CD14-positive monocyte (primary cell): ENCODE measurements at regions not wholly inside any gene's neighbourhood (a gene's known extent, or its start where the extent isn't known, plus 50 kb on each side); places are given as distances from the start of the nearest gene placed in this dataset.
A peak's percentile ranks its signal among the peaks of the same experiment; 100 is the strongest.

ENCODE experiments used
- DNase-seq, 3 donors: peaks; one replicate each; pipeline ENCODE4 v3.0.0-alpha.2; 2011 to 2022
- H2AFZ ChIP-seq: 2 replicates; pipeline ENCODE4 v1.6.0; 2012; ENCODE audit warnings: mild to moderate bottlenecking, low read depth, low read length, inconsistent platforms; ENCODE audit not compliant: insufficient read depth, poor library complexity, severe bottlenecking
- H3K27ac ChIP-seq, 2 donors: 1 replicate in 1 of 2; 2 replicates in 1 of 2; pipeline ENCODE4 v1.5.1; 2012 to 2013; ENCODE audit warnings: low read length in 2 of 2, control low read depth in 1 of 2, inconsistent platforms in 1 of 2, low read depth in 1 of 2, mild to moderate bottlenecking in 1 of 2
- H3K27me3 ChIP-seq, 2 donors: one replicate each; pipeline versions ENCODE4 v1.6.0 to v1.6.1; 2011 to 2013; ENCODE audit warnings: low read length in 2 of 2; ENCODE audit not compliant: control insufficient read depth in 2 of 2, insufficient read depth in 2 of 2
- H3K36me3 ChIP-seq, 2 donors: replicated peaks in 1 of 2; 1 replicate in 1 of 2; 2 replicates in 1 of 2; pipeline versions ENCODE4 v1.5.1 to v1.6.1; 2012 to 2013; ENCODE audit warnings: low read length in 2 of 2, control low read depth in 1 of 2, inconsistent platforms in 1 of 2, mild to moderate bottlenecking in 1 of 2; ENCODE audit not compliant: insufficient read depth in 2 of 2, control insufficient read depth in 1 of 2
- H3K4me1 ChIP-seq, 2 donors: 1 replicate in 1 of 2; 2 replicates in 1 of 2; pipeline versions ENCODE4 v1.5.1 to v1.6.1; 2012 to 2013; ENCODE audit warnings: low read length in 2 of 2, control low read depth in 1 of 2, inconsistent platforms in 1 of 2, mild to moderate bottlenecking in 1 of 2, moderate library complexity in 1 of 2; ENCODE audit not compliant: insufficient read depth in 2 of 2, control insufficient read depth in 1 of 2
- H3K4me2 ChIP-seq: replicated peaks from 2 replicates; pipeline ENCODE3; 2012; ENCODE audit warnings: low read length, moderate library complexity, mild to moderate bottlenecking; ENCODE audit not compliant: poor library complexity, severe bottlenecking; ENCODE audit errors: extremely low read depth
- H3K4me3 ChIP-seq, 3 experiments: fragments of 200-600 bp in 1 of 3; sonication (generic) in 1 of 3; replicated peaks in 1 of 3; 1 replicate in 2 of 3; 2 replicates in 1 of 3; pipeline ENCODE4 v1.5.1; 2011 to 2013; ENCODE audit warnings: low read length in 3 of 3, mild to moderate bottlenecking in 3 of 3, control low read depth in 2 of 3, low read depth in 2 of 3, inconsistent platforms in 1 of 3, moderate library complexity in 1 of 3
- H3K79me2 ChIP-seq: 2 replicates; pipeline ENCODE4 v1.6.0; 2012; ENCODE audit warnings: mild to moderate bottlenecking, control low read depth, inconsistent platforms, low read length, moderate library complexity; ENCODE audit not compliant: insufficient read depth
- H3K9ac ChIP-seq: 2 replicates; pipeline ENCODE4 v1.6.0; 2017; ENCODE audit warnings: low read length, mild to moderate bottlenecking; ENCODE audit not compliant: insufficient read depth, poor library complexity, severe bottlenecking
- H3K9me3 ChIP-seq, 2 donors: replicated peaks in 1 of 2; 1 replicate in 1 of 2; 2 replicates in 1 of 2; pipeline versions ENCODE4 v1.5.1 to v1.6.1; 2012 to 2013; ENCODE audit warnings: low read length in 2 of 2, control low read depth in 1 of 2; ENCODE audit not compliant: control insufficient read depth in 1 of 2, insufficient read depth in 1 of 2
- H4K20me1 ChIP-seq: 2 replicates; pipeline ENCODE4 v1.6.0; 2012; ENCODE audit warnings: mild to moderate bottlenecking, low read length, control low read depth, moderate library complexity; ENCODE audit not compliant: insufficient read depth
- H3K27ac Mint-ChIP-seq, 7 donors: one replicate each; pipeline ENCODE4 v1.8.0; 2020; ENCODE audit warnings: mild to moderate bottlenecking in 7 of 7, mixed read lengths in 7 of 7, moderate library complexity in 6 of 7, inconsistent platforms in 2 of 7
- H3K27me3 Mint-ChIP-seq, 3 donors: one replicate each; pipeline ENCODE4 v1.8.0; 2021 to 2022; ENCODE audit warnings: low read depth in 3 of 3, mild to moderate bottlenecking in 3 of 3, mixed read lengths in 3 of 3, moderate library complexity in 3 of 3, inconsistent platforms in 1 of 3
- H3K36me3 Mint-ChIP-seq, 2 donors: one replicate each; pipeline ENCODE4 v1.8.0; 2020; ENCODE audit warnings: mixed read lengths in 2 of 2, inconsistent platforms in 1 of 2, mild to moderate bottlenecking in 1 of 2
- H3K4me1 Mint-ChIP-seq: one replicate; pipeline ENCODE4 v1.8.0; 2020; ENCODE audit warnings: mild to moderate bottlenecking, mixed read lengths
- H3K4me3 Mint-ChIP-seq, 2 donors: one replicate each; pipeline ENCODE4 v1.8.0; 2020; ENCODE audit warnings: mild to moderate bottlenecking in 2 of 2, mixed read lengths in 2 of 2, moderate library complexity in 1 of 2
- H3K9me3 Mint-ChIP-seq, 7 donors: one replicate each; pipeline ENCODE4 v1.8.0; 2020 to 2022; ENCODE audit warnings: mixed read lengths in 7 of 7, mild to moderate bottlenecking in 6 of 7, moderate library complexity in 6 of 7, inconsistent platforms in 2 of 7
- WGBS: methylation state at CpG from one replicate; pipeline ENCODE4 v1.1.5; 2013; ENCODE audit warnings: missing lambda C conversion rate; ENCODE audit not compliant: insufficient coverage; 5-methylcytosine and 5-hydroxymethylcytosine counted together
- intact Hi-C, 2 donors: fragments of 100-400 bp; cut with micrococcal nuclease; formaldehyde crosslinking; loops; one replicate each; pipeline versions ENCODE4 v1.15.0 to v1.15.1; 2023
- TF ChIP-seq, protein P1 (sequence below): fragments of 200-600 bp; IDR thresholded peaks from one replicate; pipeline ENCODE4 v1.8.0; 2022; ENCODE audit warnings: antibody characterized with exemption, mild to moderate bottlenecking

DNA sequence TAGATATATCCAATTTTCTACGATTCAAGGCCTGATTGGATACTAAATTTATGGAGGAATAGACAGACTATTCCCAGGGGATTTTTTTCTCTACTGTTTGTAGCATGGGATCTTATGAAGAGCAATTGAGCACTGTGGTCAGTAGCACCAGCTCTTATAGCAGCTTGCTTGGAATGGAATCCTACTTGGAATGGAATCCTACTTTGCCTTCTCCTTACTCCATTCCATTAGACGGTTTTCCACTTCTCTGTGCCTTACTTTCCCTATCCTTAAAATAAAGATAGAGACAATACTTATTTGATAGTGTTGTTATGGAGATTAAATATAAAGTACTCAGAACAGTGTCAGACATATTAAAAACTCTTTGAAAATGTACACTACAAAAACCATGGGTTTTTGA lies 133.5 kb downstream of the BTC start:
- no peak overlapping the region for H3K4me3 Mint-ChIP-seq
- Histone ChIP-seq H3K79me2 (no peaks in the 10 kb centered on the region), H3K4me3 (no peak overlapping the region), H3K36me3 (no peaks in the 10 kb centered on the region), H3K9me3 (no peaks in the 10 kb centered on the region), H3K9ac (no peak overlapping the region), H3K4me2 (no peak overlapping the region), H3K4me1 (peaks cover 7 to 24% of the 10 kb centered on the region in 2 donors), H3K27me3 (no peaks in the 10 kb centered on the region), H4K20me1 (no peaks in the 10 kb centered on the region), H3K27ac (no peak overlapping the region), H2AFZ (no peak overlapping the region)
- no peak for DNase-seq
- no CpG with 5 or more reads among the region's 2 CpGs for WGBS
- peaks cover 25% of the 10 kb centered on the region for H3K4me1 Mint-ChIP-seq
- H3K36me3 Mint-ChIP-seq = no peaks in the 10 kb centered on the region
- H3K27me3 Mint-ChIP-seq = peaks cover 0 to 3% (median 0%) of the 10 kb centered on the region in 3 donors
- intact Hi-C loops = loop anchor here (5.0 to 10.0 kb wide), 3 partner anchors 34 to 929 kb away; no protein-coding TSS in a partner anchor
- H3K9me3 Mint-ChIP-seq = no peaks in the 10 kb centered on the region
- no peak overlapping the region for H3K27ac Mint-ChIP-seq
- TF ChIP-seq, protein P1, sequence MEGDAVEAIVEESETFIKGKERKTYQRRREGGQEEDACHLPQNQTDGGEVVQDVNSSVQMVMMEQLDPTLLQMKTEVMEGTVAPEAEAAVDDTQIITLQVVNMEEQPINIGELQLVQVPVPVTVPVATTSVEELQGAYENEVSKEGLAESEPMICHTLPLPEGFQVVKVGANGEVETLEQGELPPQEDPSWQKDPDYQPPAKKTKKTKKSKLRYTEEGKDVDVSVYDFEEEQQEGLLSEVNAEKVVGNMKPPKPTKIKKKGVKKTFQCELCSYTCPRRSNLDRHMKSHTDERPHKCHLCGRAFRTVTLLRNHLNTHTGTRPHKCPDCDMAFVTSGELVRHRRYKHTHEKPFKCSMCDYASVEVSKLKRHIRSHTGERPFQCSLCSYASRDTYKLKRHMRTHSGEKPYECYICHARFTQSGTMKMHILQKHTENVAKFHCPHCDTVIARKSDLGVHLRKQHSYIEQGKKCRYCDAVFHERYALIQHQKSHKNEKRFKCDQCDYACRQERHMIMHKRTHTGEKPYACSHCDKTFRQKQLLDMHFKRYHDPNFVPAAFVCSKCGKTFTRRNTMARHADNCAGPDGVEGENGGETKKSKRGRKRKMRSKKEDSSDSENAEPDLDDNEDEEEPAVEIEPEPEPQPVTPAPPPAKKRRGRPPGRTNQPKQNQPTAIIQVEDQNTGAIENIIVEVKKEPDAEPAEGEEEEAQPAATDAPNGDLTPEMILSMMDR = no peak

DNA sequence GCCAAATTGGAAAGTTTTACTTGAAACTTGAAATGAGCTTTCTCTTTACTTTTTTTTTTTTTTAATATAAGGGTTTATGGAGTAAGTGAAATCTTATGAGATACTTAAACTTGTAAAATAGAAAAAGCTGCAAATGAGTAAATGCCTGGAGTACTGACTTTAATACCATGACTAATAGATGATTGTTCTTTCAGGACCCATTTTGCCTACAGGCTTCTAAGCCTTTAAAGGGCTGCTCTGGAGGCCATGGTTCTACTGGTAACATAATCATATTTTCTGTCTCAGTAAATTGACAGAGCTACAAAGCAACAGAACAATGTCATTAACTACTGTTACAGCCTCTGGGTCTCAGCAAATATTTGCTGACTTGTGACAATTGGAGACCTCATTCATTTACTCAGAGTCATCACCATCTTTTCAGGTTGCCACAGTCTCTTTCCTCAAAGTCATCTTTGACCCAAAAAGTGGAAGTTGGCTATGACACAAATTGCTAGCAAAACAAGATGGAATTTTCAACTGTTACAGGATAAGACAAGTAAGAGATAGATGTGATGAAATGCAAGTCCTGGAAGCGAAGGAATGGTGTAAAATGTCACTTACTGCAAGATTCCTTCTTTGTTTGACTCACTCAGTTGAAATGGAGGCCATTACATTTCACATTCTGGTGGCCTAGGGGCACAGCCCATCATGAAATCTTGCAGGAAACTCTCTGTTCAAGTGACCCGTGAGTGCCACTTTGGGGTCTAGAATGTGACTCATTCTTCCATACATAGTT lies 132.7 kb downstream of the BTC start:
- Histone ChIP-seq H3K9me3 (no peaks in the 10 kb centered on the region), H2AFZ (no peak overlapping the region), H3K9ac (no peak overlapping the region), H3K36me3 (no peaks in the 10 kb centered on the region), H3K27ac (no peak overlapping the region), H3K27me3 (no peaks in the 10 kb centered on the region), H4K20me1 (no peaks in the 10 kb centered on the region), H3K4me3 (no peak overlapping the region), H3K4me1 (peaks cover 7 to 27% of the 10 kb centered on the region in 2 donors), H3K4me2 (no peak overlapping the region), H3K79me2 (no peaks in the 10 kb centered on the region)
- no peaks in the 10 kb centered on the region for H3K36me3 Mint-ChIP-seq
- 80% methylated on average over 1 of the region's 2 CpGs for whole genome bisulfite sequencing
- DNase-seq = peak in 2 of 3 donors; percentile 37 to 69
- no peaks in the 10 kb centered on the region for H3K9me3 Mint-ChIP-seq
- no peak overlapping the region for H3K4me3 Mint-ChIP-seq
- peaks cover 29% of the 10 kb centered on the region for H3K4me1 Mint-ChIP-seq
- TF ChIP-seq, protein P1 = no peak
- peak overlapping the region in 1 of 7 donors; percentile 35 for H3K27ac Mint-ChIP-seq
- H3K27me3 Mint-ChIP-seq = peaks cover 0 to 3% (median 0%) of the 10 kb centered on the region in 3 donors
- intact Hi-C loops = loop anchor here (5.0 to 10.0 kb wide), 3 partner anchors 34 to 929 kb away; no protein-coding TSS in a partner anchor
